ENCODE measurements at regions not wholly inside any gene's neighbourhood (a gene's known extent, or its start where the extent isn't known, plus 50 kb on each side); places are given as distances from the start of the nearest gene placed in this dataset.

GRCh38 chr9:13863112-13863511 is 450.8 kb downstream of the NFIB start:
- DNase-seq (ENCODE audit: low read depth) = no peak
- no peak for TF ChIP-seq CTCF (IDR thresholded peaks at IDR 0.05; ENCODE audit: control insufficient read depth, insufficient read depth, low read depth, low read length, missing control alignments)
- no peak overlapping the region for H3K4me3 ChIP-seq (ENCODE audit: control insufficient read depth, low read depth, low read length)

DNA sequence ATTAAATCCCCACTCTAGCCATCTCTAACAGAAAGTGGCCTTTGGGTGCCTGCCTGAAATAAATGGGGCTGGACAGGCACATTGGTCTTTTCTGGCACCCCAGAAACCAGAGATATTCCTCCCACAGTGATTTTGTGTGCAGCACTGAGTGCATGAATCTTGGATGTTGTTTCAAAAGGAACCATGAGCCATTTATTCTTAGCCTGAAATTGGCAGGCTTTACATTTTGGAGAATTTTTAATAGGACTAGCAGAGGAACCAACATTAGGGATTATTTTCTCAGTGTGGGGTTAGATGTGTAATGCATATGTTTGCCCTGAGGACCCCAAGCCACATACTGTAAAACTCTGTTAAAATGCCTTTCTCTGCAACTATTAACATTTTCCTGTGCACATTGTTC is 451.3 kb downstream of the NFIB start:
- TF ChIP-seq CTCF (IDR thresholded peaks at IDR 0.05; ENCODE audit: control insufficient read depth, insufficient read depth, low read depth, low read length, missing control alignments) = no peak
- DNase-seq (ENCODE audit: low read depth) = no peak

DNA sequence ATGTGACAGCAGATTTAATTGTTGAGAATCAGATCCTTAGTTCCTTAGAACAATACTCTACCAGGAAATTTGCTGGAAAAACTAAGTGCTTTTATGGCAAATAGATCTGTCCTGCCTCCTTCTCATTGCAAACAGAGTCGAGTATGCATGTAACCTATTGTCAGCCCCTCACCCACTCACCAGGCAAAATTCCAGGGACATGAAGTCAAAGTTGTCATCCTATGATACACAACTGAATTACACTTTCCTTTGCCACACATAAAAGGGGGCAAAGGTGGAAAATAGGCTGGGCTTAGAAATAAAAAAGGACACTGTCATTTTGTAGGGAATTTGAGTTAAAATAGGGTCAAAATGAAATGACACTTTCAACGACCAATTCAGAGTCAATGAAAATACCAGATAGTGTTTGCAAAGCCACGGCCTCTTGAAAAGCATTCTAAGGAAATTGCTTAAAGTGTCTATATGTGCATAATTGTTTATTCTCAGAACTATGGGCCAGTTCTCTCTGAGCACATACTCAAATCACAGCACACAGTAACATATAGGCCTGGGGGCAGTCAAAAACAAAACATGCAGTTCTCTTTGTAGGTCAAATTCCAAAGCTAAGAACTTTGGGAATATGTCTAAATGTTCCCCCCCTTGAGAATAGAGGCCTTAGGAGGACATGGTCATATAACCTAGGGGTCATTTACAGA is 452.8 kb downstream of the NFIB start:
- no peak for DNase-seq (ENCODE audit: low read depth)
- H3K4me3 ChIP-seq (ENCODE audit: control insufficient read depth, low read depth, low read length) = no peak overlapping the region
- TF ChIP-seq CTCF (IDR thresholded peaks at IDR 0.05; ENCODE audit: control insufficient read depth, insufficient read depth, low read depth, low read length, missing control alignments) = no peak

More for the DNA sequence above, 451.3 kb downstream of the NFIB start:
- H3K4me3 ChIP-seq (ENCODE audit: control insufficient read depth, low read depth, low read length) = no peak overlapping the region

DNA sequence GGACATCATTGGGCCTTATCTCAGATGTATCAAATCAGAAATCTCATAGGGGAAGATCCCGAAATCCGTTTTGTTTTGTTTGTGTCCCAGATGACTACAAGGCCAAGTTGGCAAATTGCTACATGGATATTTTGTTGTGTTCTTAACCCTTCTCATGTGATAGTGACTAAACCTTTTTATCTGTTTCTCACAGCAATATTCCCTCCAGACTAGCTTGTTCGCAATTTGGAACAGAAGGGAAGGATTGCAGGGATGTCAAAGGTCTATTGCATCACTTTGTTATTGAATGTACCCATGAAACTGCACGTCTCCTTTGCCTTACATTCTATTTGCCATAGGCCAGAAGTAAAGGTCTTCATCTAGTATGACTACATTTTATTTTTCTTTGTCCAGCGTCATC is 453.9 kb downstream of the NFIB start:
- DNase-seq (ENCODE audit: low read depth) = no peak
- H3K4me3 ChIP-seq (ENCODE audit: control insufficient read depth, low read depth, low read length) = no peak overlapping the region
- TF ChIP-seq CTCF (IDR thresholded peaks at IDR 0.05; ENCODE audit: control insufficient read depth, insufficient read depth, low read depth, low read length, missing control alignments) = no peak

DNA sequence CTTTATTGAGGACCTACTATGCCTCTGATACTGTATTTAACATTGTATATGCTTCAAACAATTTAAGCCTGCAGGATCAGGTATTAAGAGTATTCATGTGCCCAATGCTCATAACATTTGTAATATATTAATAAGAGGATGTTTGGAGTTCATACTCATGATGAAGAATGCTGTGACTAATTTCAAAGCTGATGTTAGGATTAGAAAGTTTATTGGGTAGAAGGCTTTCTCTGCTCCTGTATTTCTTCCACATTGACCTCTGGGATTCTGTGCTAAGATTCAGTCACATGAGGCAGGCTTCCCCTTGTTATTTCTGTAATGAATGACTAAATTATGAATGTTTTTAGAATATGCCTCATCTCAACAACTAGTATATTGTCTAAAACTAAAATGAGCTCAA is 456.4 kb downstream of the NFIB start:
- no peak for TF ChIP-seq CTCF (IDR thresholded peaks at IDR 0.05; ENCODE audit: control insufficient read depth, insufficient read depth, low read depth, low read length, missing control alignments)
- no peak overlapping the region for H3K4me3 ChIP-seq (ENCODE audit: control insufficient read depth, low read depth, low read length)
- DNase-seq (ENCODE audit: low read depth) = no peak

- H3K4me3 ChIP-seq (ENCODE audit: control insufficient read depth, low read depth, low read length) = no peak overlapping the region
- DNase-seq (ENCODE audit: low read depth) = no peak
- TF ChIP-seq CTCF (IDR thresholded peaks at IDR 0.05; ENCODE audit: control insufficient read depth, insufficient read depth, low read depth, low read length, missing control alignments) = no peak
These were observed 466.7 kb downstream of the NFIB start for GRCh38 chr9:13847270-13847669.

Measured in AG09309 (cell line).